Peyer's patch (tissue), 4 donors: ENCODE measurements at regions not wholly inside any gene's neighbourhood (a gene's known extent, or its start where the extent isn't known, plus 50 kb on each side); places are given as distances from the start of the nearest gene placed in this dataset.

ENCODE experiments used
- DNase-seq, 3 donors: peaks; one replicate each; pipeline ENCODE4 v3.0.0-alpha.2; 2017 to 2019
- H3K27ac ChIP-seq, 4 donors: fragments of 200-600 bp; sonication (generic); one replicate each; pipeline ENCODE4 v1.5.1; 2016 to 2019
- H3K27me3 ChIP-seq, 2 donors: fragments of 200-600 bp; sonication (generic); one replicate each; pipeline ENCODE4 v1.5.1; 2019
- H3K36me3 ChIP-seq, 3 donors: fragments of 200-600 bp; sonication (generic); one replicate each; pipeline ENCODE4 v1.5.1; 2016 to 2019
- H3K4me1 ChIP-seq, 4 donors: fragments of 200-600 bp; sonication (generic); one replicate each; pipeline ENCODE4 v1.5.1; 2016 to 2019
- H3K4me3 ChIP-seq, 4 donors: fragments of 200-600 bp; sonication (generic); 1 replicate in 3 of 4; 2 replicates in 1 of 4; pipeline ENCODE4 v1.5.1; 2016 to 2019; ENCODE audit warnings: mild to moderate bottlenecking in 1 of 4
- H3K9me3 ChIP-seq, 4 donors: fragments of 200-600 bp; sonication (generic); one replicate each; pipeline ENCODE4 v1.5.1; 2016 to 2019; ENCODE audit warnings: mild to moderate bottlenecking in 1 of 4
- CTCF ChIP-seq, 6 experiments: fragments of 450-650 bp in 4 of 6; fragments of 200-600 bp in 2 of 6; sonication (generic) in 1 of 6; IDR thresholded peaks; one replicate each; pipeline ENCODE4 v1.5.1; 2017 to 2019; ENCODE audit warnings: antibody characterized with exemption in 6 of 6, mild to moderate bottlenecking in 3 of 6, moderate library complexity in 1 of 6
- POLR2A ChIP-seq, 2 donors: fragments of 450-650 bp; IDR thresholded peaks; one replicate each; pipeline ENCODE4 v1.5.1; 2017; ENCODE audit warnings: antibody characterized with exemption in 2 of 2, mild to moderate bottlenecking in 2 of 2, moderate library complexity in 2 of 2

- no peaks in the 10 kb centered on the region for H3K9me3 ChIP-seq
- no peak for DNase-seq
- no peaks in the 10 kb centered on the region for H3K27me3 ChIP-seq
- no peaks in the 10 kb centered on the region for H3K4me1 ChIP-seq
- H3K36me3 ChIP-seq: no peaks in the 10 kb centered on the region
- TF ChIP-seq CTCF (IDR thresholded peaks at IDR 0.05) (no peak), POLR2A (IDR thresholded peaks at IDR 0.05) (no peak)
- H3K4me3 ChIP-seq: no peak overlapping the region
- no peak overlapping the region for H3K27ac ChIP-seq
Measured at GRCh38 chr15:94745371-94745770, 514.0 kb downstream of the MCTP2 start.

GRCh38 chr15:94747510-94747909 lies 516.1 kb downstream of the MCTP2 start:
- DNase-seq: no peak
- no peak overlapping the region for H3K27ac ChIP-seq
- H3K36me3 ChIP-seq: no peaks in the 10 kb centered on the region
- no peaks in the 10 kb centered on the region for H3K4me1 ChIP-seq
- H3K9me3 ChIP-seq: no peaks in the 10 kb centered on the region
- no peak overlapping the region for H3K4me3 ChIP-seq
- H3K27me3 ChIP-seq: no peaks in the 10 kb centered on the region
- TF ChIP-seq POLR2A (IDR thresholded peaks at IDR 0.05): no peak
- no peak for TF ChIP-seq CTCF (IDR thresholded peaks at IDR 0.05)

GRCh38 chr15:94749811-94750617 lies 518.7 kb downstream of the MCTP2 start:
- no peaks in the 10 kb centered on the region for H3K36me3 ChIP-seq
- no peak overlapping the region for H3K27ac ChIP-seq
- H3K4me3 ChIP-seq: no peak overlapping the region
- no peak for TF ChIP-seq CTCF (IDR thresholded peaks at IDR 0.05)
- TF ChIP-seq POLR2A (IDR thresholded peaks at IDR 0.05): no peak
- no peaks in the 10 kb centered on the region for H3K27me3 ChIP-seq
- no peaks in the 10 kb centered on the region for H3K9me3 ChIP-seq
- no peak for DNase-seq
- H3K4me1 ChIP-seq: no peaks in the 10 kb centered on the region

- DNase-seq: no peak
- no peak for TF ChIP-seq CTCF (IDR thresholded peaks at IDR 0.05)
- TF ChIP-seq POLR2A (IDR thresholded peaks at IDR 0.05): no peak
- no peaks in the 10 kb centered on the region for H3K4me1 ChIP-seq
- H3K4me3 ChIP-seq: no peak overlapping the region
- no peaks in the 10 kb centered on the region for H3K9me3 ChIP-seq
- H3K27me3 ChIP-seq: no peaks in the 10 kb centered on the region
- H3K36me3 ChIP-seq: no peaks in the 10 kb centered on the region
- H3K27ac ChIP-seq: no peak overlapping the region
Measured at GRCh38 chr15:94760348-94760747, 529.0 kb downstream of the MCTP2 start.

- no peaks in the 10 kb centered on the region for H3K36me3 ChIP-seq
- H3K4me3 ChIP-seq: no peak overlapping the region
Measured at GRCh38 chr15:94761574-94761973, 530.2 kb downstream of the MCTP2 start.

More at GRCh38 chr15:94761574-94761973, 530.2 kb downstream of the MCTP2 start:
- Histone ChIP-seq H3K27me3 (no peaks in the 10 kb centered on the region), H3K4me1 (no peaks in the 10 kb centered on the region), H3K27ac (no peak overlapping the region), H3K9me3 (no peaks in the 10 kb centered on the region)
- no peak for DNase-seq
- TF ChIP-seq POLR2A (IDR thresholded peaks at IDR 0.05) (no peak), CTCF (IDR thresholded peaks at IDR 0.05) (no peak)
